ENCODE measurements at regions not wholly inside any gene's neighbourhood (a gene's known extent, or its start where the extent isn't known, plus 50 kb on each side); places are given as distances from the start of the nearest gene placed in this dataset.

GRCh38 chr5:110043025-110043424 is 353.3 kb downstream of the MAN2A1 start:
- Histone ChIP-seq H3K27me3 (no peaks in the 10 kb centered on the region), H3K4me3 (no peak overlapping the region), H3K4me1 (no peaks in the 10 kb centered on the region), H3K9me3 (no peaks in the 10 kb centered on the region), H3K27ac (no peak overlapping the region), H3K36me3 (no peaks in the 10 kb centered on the region)
- intact Hi-C loops (cut with DNase I), result no loop called here
- DNase-seq, result no peak
- TF ChIP-seq CTCF (IDR thresholded peaks at IDR 0.05), result no peak
- ATAC-seq, result no peak

GRCh38 chr5:110045158-110045557 is 355.4 kb downstream of the MAN2A1 start:
- no peak for DNase-seq
- intact Hi-C loops (cut with DNase I), result no loop called here
- peak; percentile 16 for TF ChIP-seq CTCF (IDR thresholded peaks at IDR 0.05)
- no peaks in the 10 kb centered on the region for H3K36me3 ChIP-seq
- no peak overlapping the region for H3K4me3 ChIP-seq
- no peaks in the 10 kb centered on the region for H3K27me3 ChIP-seq
- no peaks in the 10 kb centered on the region for H3K4me1 ChIP-seq
- H3K9me3 ChIP-seq, result no peaks in the 10 kb centered on the region
- no peak overlapping the region for H3K27ac ChIP-seq
- ATAC-seq, result no peak

- Histone ChIP-seq H3K4me1 (no peaks in the 10 kb centered on the region), H3K4me3 (no peak overlapping the region), H3K27ac (no peak overlapping the region), H3K36me3 (no peaks in the 10 kb centered on the region), H3K27me3 (no peaks in the 10 kb centered on the region), H3K9me3 (no peaks in the 10 kb centered on the region)
- no peak for TF ChIP-seq CTCF (IDR thresholded peaks at IDR 0.05)
- intact Hi-C loops (cut with DNase I), result no loop called here
- DNase-seq (no peak), ATAC-seq (no peak)
Measured at GRCh38 chr5:110048491-110048890, 358.8 kb downstream of the MAN2A1 start.

- H3K9me3 ChIP-seq, result no peaks in the 10 kb centered on the region
- no peaks in the 10 kb centered on the region for H3K27me3 ChIP-seq
- no peak overlapping the region for H3K4me3 ChIP-seq
- DNase-seq (no peak), ATAC-seq (no peak)
- no peak for TF ChIP-seq CTCF (IDR thresholded peaks at IDR 0.05)
- no peak overlapping the region for H3K27ac ChIP-seq
- intact Hi-C loops (cut with DNase I), result no loop called here
- H3K4me1 ChIP-seq, result no peaks in the 10 kb centered on the region
- no peaks in the 10 kb centered on the region for H3K36me3 ChIP-seq
Measured at GRCh38 chr5:110049816-110050215, 360.1 kb downstream of the MAN2A1 start.

GRCh38 chr5:110050640-110051345 is 361.1 kb downstream of the MAN2A1 start:
- DNase-seq (no peak), ATAC-seq (no peak)
- Histone ChIP-seq H3K27me3 (no peaks in the 10 kb centered on the region), H3K4me3 (no peak overlapping the region), H3K36me3 (no peaks in the 10 kb centered on the region), H3K9me3 (no peaks in the 10 kb centered on the region), H3K4me1 (no peaks in the 10 kb centered on the region), H3K27ac (no peak overlapping the region)
- intact Hi-C loops (cut with DNase I), result no loop called here
- TF ChIP-seq CTCF (IDR thresholded peaks at IDR 0.05), result no peak

GRCh38 chr5:110053205-110053604 is 363.5 kb downstream of the MAN2A1 start:
- H3K9me3 ChIP-seq, result no peaks in the 10 kb centered on the region
- H3K4me3 ChIP-seq, result no peak overlapping the region
- no peaks in the 10 kb centered on the region for H3K27me3 ChIP-seq
- ATAC-seq (no peak), DNase-seq (no peak)
- no peaks in the 10 kb centered on the region for H3K36me3 ChIP-seq
- intact Hi-C loops (cut with DNase I), result no loop called here
- TF ChIP-seq CTCF (IDR thresholded peaks at IDR 0.05), result no peak
- no peaks in the 10 kb centered on the region for H3K4me1 ChIP-seq
- no peak overlapping the region for H3K27ac ChIP-seq
